RWPE2 (cell line): ENCODE measurements at regions not wholly inside any gene's neighbourhood (a gene's known extent, or its start where the extent isn't known, plus 50 kb on each side); places are given as distances from the start of the nearest gene placed in this dataset.

Experiments
- ATAC-seq: fragments of 200-7000 bp; cut with Tn5 transposase; 3 replicates; pipeline ENCODE4 v1.9.1; 2021; ENCODE audit warnings: low read depth
- DNase-seq: peaks from one replicate; pipeline ENCODE4 v3.0.0-alpha.2; 2020; ENCODE audit warnings: low spot score
- H3K27ac ChIP-seq: fragments of 450-650 bp; 2 replicates; pipeline ENCODE4 v1.5.1; 2017; ENCODE audit warnings: mild to moderate bottlenecking; ENCODE audit not compliant: poor library complexity, severe bottlenecking
- H3K27me3 ChIP-seq: fragments of 250-450 bp; sonication (Bioruptor Pico); 2 replicates; pipeline ENCODE4 v1.5.1; 2021; ENCODE audit warnings: mild to moderate bottlenecking, moderate library complexity; ENCODE audit not compliant: insufficient read depth, poor library complexity, severe bottlenecking
- H3K36me3 ChIP-seq: fragments of 250-450 bp; sonication (Bioruptor Pico); 2 replicates; pipeline ENCODE4 v1.5.1; 2020; ENCODE audit warnings: low read depth, mild to moderate bottlenecking, moderate library complexity
- H3K4me1 ChIP-seq: fragments of 250-450 bp; sonication (Bioruptor Pico); 2 replicates; pipeline ENCODE4 v1.5.1; 2021; ENCODE audit warnings: mild to moderate bottlenecking, moderate library complexity; ENCODE audit not compliant: insufficient read depth, poor library complexity, severe bottlenecking
- H3K4me3 ChIP-seq: fragments of 250-450 bp; sonication (Bioruptor Pico); 2 replicates; pipeline ENCODE4 v1.5.1; 2021; ENCODE audit warnings: mild to moderate bottlenecking, moderate library complexity; ENCODE audit not compliant: severe bottlenecking
- H3K9me3 ChIP-seq: fragments of 250-450 bp; sonication (Bioruptor Pico); 2 replicates; pipeline ENCODE4 v1.5.1; 2021; ENCODE audit warnings: mild to moderate bottlenecking, moderate library complexity; ENCODE audit not compliant: severe bottlenecking
- CTCF ChIP-seq: fragments of 450-650 bp; IDR thresholded peaks from one replicate; pipeline ENCODE4 v1.5.1; 2017; ENCODE audit warnings: mild to moderate bottlenecking, moderate library complexity; ENCODE audit not compliant: poor library complexity, severe bottlenecking

GRCh38 chr6:12233693-12234571 is 56.2 kb upstream of the EDN1 start:
- TF ChIP-seq CTCF, result peak; percentile 86
- ATAC-seq (peak; percentile 78), DNase-seq (no peak)
- H3K4me3 ChIP-seq, result no peak overlapping the region
- H3K27ac ChIP-seq, result no peak overlapping the region
- H3K36me3 ChIP-seq, result no peaks in the 10 kb centered on the region
- H3K4me1 ChIP-seq, result no peaks in the 10 kb centered on the region
- H3K9me3 ChIP-seq, result no peaks in the 10 kb centered on the region
- no peaks in the 10 kb centered on the region for H3K27me3 ChIP-seq

DNA sequence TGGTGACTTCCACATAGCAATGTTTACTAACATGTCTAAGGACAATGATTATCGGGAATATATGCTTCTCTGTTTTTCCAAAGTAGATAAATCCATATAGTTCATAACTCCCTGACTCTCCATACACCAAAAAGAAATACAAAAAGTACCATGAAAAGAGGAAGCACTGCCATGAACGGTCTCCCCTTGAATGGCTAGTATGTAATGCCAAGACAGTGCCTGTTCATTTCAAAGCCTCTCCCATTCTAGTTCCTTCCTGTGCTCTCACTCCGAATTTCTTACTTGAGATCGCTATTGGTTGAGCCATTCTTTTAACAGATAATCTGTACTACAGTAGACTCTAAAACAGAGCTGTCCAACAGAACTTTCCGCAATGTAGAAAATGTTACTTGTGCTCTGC is 54.8 kb upstream of the EDN1 start:
- ATAC-seq (no peak), DNase-seq (no peak)
- H3K9me3 ChIP-seq, result no peaks in the 10 kb centered on the region
- no peak overlapping the region for H3K27ac ChIP-seq
- no peak overlapping the region for H3K4me3 ChIP-seq
- no peaks in the 10 kb centered on the region for H3K36me3 ChIP-seq
- H3K27me3 ChIP-seq, result no peaks in the 10 kb centered on the region
- TF ChIP-seq CTCF, result no peak
- H3K4me1 ChIP-seq, result no peaks in the 10 kb centered on the region

GRCh38 chr6:12238219-12238618 is 51.9 kb upstream of the EDN1 start:
- ATAC-seq, result no peak
- TF ChIP-seq CTCF, result no peak
- Histone ChIP-seq H3K36me3 (no peaks in the 10 kb centered on the region), H3K9me3 (no peaks in the 10 kb centered on the region), H3K4me3 (no peak overlapping the region), H3K27ac (no peak overlapping the region), H3K4me1 (no peaks in the 10 kb centered on the region), H3K27me3 (no peaks in the 10 kb centered on the region)
- DNase-seq, result no peak
